ENCODE measurements at regions not wholly inside any gene's neighbourhood (a gene's known extent, or its start where the extent isn't known, plus 50 kb on each side); places are given as distances from the start of the nearest gene placed in this dataset.

GRCh38 chr6:10312445-10312844 is 102.4 kb downstream of the TFAP2A start:
- H4K5ac ChIP-seq (ENCODE audit: low read depth, low read length), result no peak overlapping the region
- TF ChIP-seq RCOR1 (IDR thresholded peaks at IDR 0.05; ENCODE audit: insufficient replicate concordance, low read length), result no peak
- no peak for TF ChIP-seq RAD21 (IDR thresholded peaks at IDR 0.05; ENCODE audit: low read length)
- no peak for TF ChIP-seq NFE2L2 (IDR thresholded peaks at IDR 0.05; ENCODE audit: low read depth, low read length)
- no peak for TF ChIP-seq SMC3 (IDR thresholded peaks at IDR 0.05; ENCODE audit: low read depth, low read length)
- TF ChIP-seq RFX5 (IDR thresholded peaks at IDR 0.05; ENCODE audit: low read depth, low read length), result no peak
- TF ChIP-seq POLR2A (IDR thresholded peaks at IDR 0.05; ENCODE audit: low read depth, low read length), result no peak
- TF ChIP-seq BHLHE40 (IDR thresholded peaks at IDR 0.05; ENCODE audit: low read depth, low read length), result no peak
- no peak for TF ChIP-seq MAFK (IDR thresholded peaks at IDR 0.05; ENCODE audit: low read depth, low read length)
- no peak for TF ChIP-seq FOS (IDR thresholded peaks at IDR 0.05; ENCODE audit: low read depth, low read length)
- no peak for TF ChIP-seq CHD1 (IDR thresholded peaks at IDR 0.05; ENCODE audit: low read depth, low read length)
- TF ChIP-seq, protein P1, sequence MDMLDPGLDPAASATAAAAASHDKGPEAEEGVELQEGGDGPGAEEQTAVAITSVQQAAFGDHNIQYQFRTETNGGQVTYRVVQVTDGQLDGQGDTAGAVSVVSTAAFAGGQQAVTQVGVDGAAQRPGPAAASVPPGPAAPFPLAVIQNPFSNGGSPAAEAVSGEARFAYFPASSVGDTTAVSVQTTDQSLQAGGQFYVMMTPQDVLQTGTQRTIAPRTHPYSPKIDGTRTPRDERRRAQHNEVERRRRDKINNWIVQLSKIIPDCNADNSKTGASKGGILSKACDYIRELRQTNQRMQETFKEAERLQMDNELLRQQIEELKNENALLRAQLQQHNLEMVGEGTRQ (IDR thresholded peaks at IDR 0.05; ENCODE audit: low read depth, low read length), result no peak
- TF ChIP-seq CEBPB (IDR thresholded peaks at IDR 0.05; ENCODE audit: low read depth, low read length), result no peak
- TF ChIP-seq MXI1 (IDR thresholded peaks at IDR 0.05; ENCODE audit: borderline replicate concordance, low read depth, low read length), result no peak
- no peak overlapping the region for H3K14ac ChIP-seq (replicated peaks; ENCODE audit: low read depth, low read length)
- H3K18ac ChIP-seq (ENCODE audit: low read depth, low read length), result no peak overlapping the region
- no peak overlapping the region for H4K91ac ChIP-seq (ENCODE audit: insufficient read depth, low read depth, low read length)
- ChIA-PET POLR2A (ENCODE audit: unreplicated experiment) (no interaction called here), CTCF (no interaction called here)
- no peak overlapping the region for H3K9ac ChIP-seq (ENCODE audit: low read depth, low read length)
- H3K27me3 ChIP-seq (ENCODE audit: control insufficient read depth, insufficient read depth, low read length), result no peaks in the 10 kb centered on the region
- dilution Hi-C loops (cut with HindIII; ENCODE audit: low sequenced_read_pairs, unreplicated experiment), result no loop called here
- DNase-seq, result no peak
- H2AK9ac ChIP-seq (replicated peaks; ENCODE audit: low read depth, low read length, poor library complexity), result no peak overlapping the region
- H4K20me1 ChIP-seq (ENCODE audit: insufficient read depth, low read length), result no peaks in the 10 kb centered on the region
- peaks cover 2% of the 10 kb centered on the region; the same call in 1 of the 2 replicates for H3K9me3 ChIP-seq (ENCODE audit: control insufficient read depth, insufficient read depth, low read length)
- no peak overlapping the region for H2BK20ac ChIP-seq (ENCODE audit: low read depth, low read length)
- no peak overlapping the region for H2BK120ac ChIP-seq (ENCODE audit: low read depth, low read length)
- no peaks in the 10 kb centered on the region for H3K79me1 ChIP-seq (ENCODE audit: low read depth in 1 of 2, low read length in 2 of 2)
- WGBS, 2 experiments (ENCODE audit: extremely low coverage in 2 of 2, insufficient read length in 1 of 2), result no CpG with 5 or more reads among the region's 11 CpGs
- H3K4me2 ChIP-seq (ENCODE audit: low read depth, low read length), result no peak overlapping the region
- no peaks in the 10 kb centered on the region for H3K36me3 ChIP-seq (ENCODE audit: control insufficient read depth, insufficient read depth, low read length)
- no peak overlapping the region for H3K4ac ChIP-seq (ENCODE audit: low read depth, low read length)
- H4K8ac ChIP-seq (ENCODE audit: low read depth in 2 of 2, low read length in 2 of 2), result no peak overlapping the region
- no peak for ATAC-seq (ENCODE audit: low read depth)
- intact Hi-C loops (cut with micrococcal nuclease), result no loop called here
- H2AFZ ChIP-seq (replicated peaks; ENCODE audit: low read length, poor library complexity), result no peak overlapping the region
- H2BK15ac ChIP-seq (ENCODE audit: low read depth, low read length), result no peak overlapping the region
- H3K23ac ChIP-seq (ENCODE audit: low read depth, low read length), result no peak overlapping the region
- no peaks in the 10 kb centered on the region for H3K9me1 ChIP-seq (ENCODE audit: insufficient read depth, low read length)
- in situ Hi-C loops (cut with MboI; ENCODE audit: low sequenced_read_pairs), result no loop called here
- H3K4me1 ChIP-seq (ENCODE audit: control insufficient read depth, insufficient read depth, low read length), result no peaks in the 10 kb centered on the region
- no peak overlapping the region for H2AK5ac ChIP-seq (ENCODE audit: low read depth, low read length)
- H2BK5ac ChIP-seq (ENCODE audit: low read depth, low read length, poor library complexity, severe bottlenecking), result no peak overlapping the region
- H3K4me3 ChIP-seq (ENCODE audit: insufficient read depth, low read depth, low read length), result no peak overlapping the region
- no TSS peak for BruUV-seq (replicated peaks)
- no peak overlapping the region for H3K56ac ChIP-seq (ENCODE audit: extremely low read depth, insufficient read depth, low read length)
- H3K27ac ChIP-seq (ENCODE audit: insufficient read depth, low read length), result no peak overlapping the region
